Thymus (tissue), 11 donors: ENCODE measurements at regions not wholly inside any gene's neighbourhood (a gene's known extent, or its start where the extent isn't known, plus 50 kb on each side); places are given as distances from the start of the nearest gene placed in this dataset.
A peak's percentile ranks its signal among the peaks of the same experiment; 100 is the strongest.

Source experiments
- DNase-seq, 9 donors: peaks; one replicate each; pipeline ENCODE4 v3.0.0-alpha.2; 2013; ENCODE audit warnings: low spot score in 9 of 9, low read depth in 6 of 9, missing footprints in 1 of 9
- H3K27ac ChIP-seq, 2 donors: one replicate each; pipeline ENCODE4 v1.5.1; 2013; ENCODE audit warnings: control low read depth in 1 of 2, low read depth in 1 of 2, low read length in 1 of 2, mild to moderate bottlenecking in 1 of 2, moderate library complexity in 1 of 2
- H3K27me3 ChIP-seq, 2 donors: one replicate each; pipeline ENCODE4 v1.5.1; 2013; ENCODE audit warnings: low read length in 1 of 2; ENCODE audit not compliant: control insufficient read depth in 2 of 2, insufficient read depth in 1 of 2
- H3K36me3 ChIP-seq, 2 donors: one replicate each; pipeline ENCODE4 v1.5.1; 2013; ENCODE audit warnings: low read length in 1 of 2, mild to moderate bottlenecking in 1 of 2, moderate library complexity in 1 of 2; ENCODE audit not compliant: control insufficient read depth in 2 of 2, insufficient read depth in 2 of 2
- H3K4me1 ChIP-seq, 2 donors: one replicate each; pipeline ENCODE4 v1.5.1; 2013; ENCODE audit warnings: low read length in 2 of 2; ENCODE audit not compliant: control insufficient read depth in 2 of 2, insufficient read depth in 2 of 2
- H3K4me3 ChIP-seq, 2 donors: one replicate each; pipeline ENCODE4 v1.5.1; 2013; ENCODE audit warnings: low read length in 2 of 2, control low read depth in 1 of 2, mild to moderate bottlenecking in 1 of 2
- H3K9me3 ChIP-seq, 2 donors: one replicate each; pipeline ENCODE4 v1.5.1; 2013; ENCODE audit warnings: low read length in 1 of 2, mild to moderate bottlenecking in 1 of 2; ENCODE audit not compliant: control insufficient read depth in 2 of 2, insufficient read depth in 1 of 2
- WGBS: extraction: QIAGEN DNeasy Blood & Tissue Kit; methylation state at CpG from one replicate; pipeline ENCODE4 v1.1.7; 2013; 5-methylcytosine and 5-hydroxymethylcytosine counted together
- donor health status: healthy.

- Histone ChIP-seq H3K27me3 (no peaks in the 10 kb centered on the region), H3K36me3 (no peaks in the 10 kb centered on the region), H3K4me1 (no peaks in the 10 kb centered on the region), H3K27ac (no peak overlapping the region), H3K9me3 (peaks cover 0 to 3% of the 10 kb centered on the region in 2 donors), H3K4me3 (no peak overlapping the region)
- WGBS = 98% methylated on average over 4 of the region's 4 CpGs
- DNase-seq = no peak
Observed at GRCh38 chr6:14196026-14196425, 78.5 kb downstream of the CD83 start.

- no peak overlapping the region for H3K4me3 ChIP-seq
- peaks cover 0 to 3% of the 10 kb centered on the region in 2 donors for H3K9me3 ChIP-seq
- H3K27ac ChIP-seq = no peak overlapping the region
- no peaks in the 10 kb centered on the region for H3K36me3 ChIP-seq
- no peak for DNase-seq
- no peaks in the 10 kb centered on the region for H3K27me3 ChIP-seq
- 96% methylated on average over 3 of the region's 3 CpGs for WGBS
- no peaks in the 10 kb centered on the region for H3K4me1 ChIP-seq
Observed at GRCh38 chr6:14197118-14197517, 79.5 kb downstream of the CD83 start.

- no peak for DNase-seq
- H3K27ac ChIP-seq = no peak overlapping the region
- H3K4me3 ChIP-seq = no peak overlapping the region
- H3K36me3 ChIP-seq = no peaks in the 10 kb centered on the region
- no peaks in the 10 kb centered on the region for H3K4me1 ChIP-seq
- no peaks in the 10 kb centered on the region for H3K27me3 ChIP-seq
- 95% methylated on average over 4 of the region's 4 CpGs for WGBS
- H3K9me3 ChIP-seq = peaks cover 0 to 3% of the 10 kb centered on the region in 2 donors
Observed at GRCh38 chr6:14200047-14200446, 82.5 kb downstream of the CD83 start.

GRCh38 chr6:14202947-14203346, 85.4 kb downstream of the CD83 start:
- Histone ChIP-seq H3K36me3 (no peaks in the 10 kb centered on the region), H3K27ac (no peak overlapping the region), H3K4me1 (no peaks in the 10 kb centered on the region), H3K9me3 (peaks cover 0 to 3% of the 10 kb centered on the region in 2 donors), H3K4me3 (no peak overlapping the region), H3K27me3 (no peaks in the 10 kb centered on the region)
- no peak for DNase-seq
- WGBS = 92% methylated on average over 11 of the region's 11 CpGs

GRCh38 chr6:14206391-14206790, 88.8 kb downstream of the CD83 start:
- peaks cover 3 to 15% of the 10 kb centered on the region in 2 donors for H3K4me1 ChIP-seq
- no peaks in the 10 kb centered on the region for H3K27me3 ChIP-seq
- H3K4me3 ChIP-seq = no peak overlapping the region
- H3K27ac ChIP-seq = no peak overlapping the region
- no peaks in the 10 kb centered on the region for H3K9me3 ChIP-seq
- 97% methylated on average over 3 of the region's 3 CpGs for WGBS
- no peaks in the 10 kb centered on the region for H3K36me3 ChIP-seq
- no peak for DNase-seq

GRCh38 chr6:14207448-14207847, 89.9 kb downstream of the CD83 start:
- peaks cover 9 to 25% of the 10 kb centered on the region in 2 donors for H3K4me1 ChIP-seq
- no peak for DNase-seq
- no peaks in the 10 kb centered on the region for H3K27me3 ChIP-seq
- H3K27ac ChIP-seq = no peak overlapping the region
- no peaks in the 10 kb centered on the region for H3K9me3 ChIP-seq
- no peak overlapping the region for H3K4me3 ChIP-seq
- no peaks in the 10 kb centered on the region for H3K36me3 ChIP-seq
- WGBS = 98% methylated on average over 1 of the region's 1 CpG

GRCh38 chr6:14209000-14209399, 91.4 kb downstream of the CD83 start:
- no peak for DNase-seq
- Histone ChIP-seq H3K27me3 (no peaks in the 10 kb centered on the region), H3K27ac (no peak overlapping the region), H3K9me3 (peaks cover 0 to 4% of the 10 kb centered on the region in 2 donors), H3K4me1 (peaks cover 14 to 34% of the 10 kb centered on the region in 2 donors), H3K36me3 (no peaks in the 10 kb centered on the region), H3K4me3 (no peak overlapping the region)
- 87% methylated on average over 3 of the region's 3 CpGs for WGBS

GRCh38 chr6:14210077-14210476, 92.5 kb downstream of the CD83 start:
- Histone ChIP-seq H3K4me1 (peaks cover 14 to 36% of the 10 kb centered on the region in 2 donors), H3K27me3 (no peaks in the 10 kb centered on the region), H3K36me3 (no peaks in the 10 kb centered on the region), H3K9me3 (peaks cover 0 to 4% of the 10 kb centered on the region in 2 donors), H3K27ac (peak overlapping the region in 1 of 2 donors; percentile 28), H3K4me3 (peak overlapping the region in 1 of 2 donors; percentile 59)
- WGBS = 93% methylated on average over 10 of the region's 10 CpGs
- peak in 1 of 9 donors; percentile 27 for DNase-seq

- WGBS = 4% methylated on average over 100 of the region's 100 CpGs
- H3K4me1 ChIP-seq = peaks cover 14 to 39% of the 10 kb centered on the region in 2 donors
- H3K4me3 ChIP-seq = peak overlapping the region; percentile 59 to 60
- peak overlapping the region; percentile 84 to 92 for H3K27ac ChIP-seq
- no peaks in the 10 kb centered on the region for H3K36me3 ChIP-seq
- DNase-seq = peak in 8 of 9 donors; percentile 69 to 93 (median 82)
- H3K9me3 ChIP-seq = peaks cover 0 to 4% of the 10 kb centered on the region in 2 donors
- no peaks in the 10 kb centered on the region for H3K27me3 ChIP-seq
Observed at GRCh38 chr6:14210663-14211561, 93.3 kb downstream of the CD83 start.
